PC-9 (cell line): ENCODE measurements at regions not wholly inside any gene's neighbourhood (a gene's known extent, or its start where the extent isn't known, plus 50 kb on each side); places are given as distances from the start of the nearest gene placed in this dataset.

Source experiments
- CTCF ChIP-seq: fragments of 200-600 bp; sonication (generic); conservative IDR thresholded peaks from 2 replicates; pipeline ENCODE4 v1.6.1; 2017; ENCODE audit warnings: mixed run types, antibody characterized with exemption, mild to moderate bottlenecking, moderate library complexity
- EZH2 ChIP-seq: fragments of 200-600 bp; sonication (generic); IDR thresholded peaks from 2 replicates; pipeline ENCODE4 v1.8.0; 2017; ENCODE audit warnings: antibody characterized with exemption, low read depth

DNA sequence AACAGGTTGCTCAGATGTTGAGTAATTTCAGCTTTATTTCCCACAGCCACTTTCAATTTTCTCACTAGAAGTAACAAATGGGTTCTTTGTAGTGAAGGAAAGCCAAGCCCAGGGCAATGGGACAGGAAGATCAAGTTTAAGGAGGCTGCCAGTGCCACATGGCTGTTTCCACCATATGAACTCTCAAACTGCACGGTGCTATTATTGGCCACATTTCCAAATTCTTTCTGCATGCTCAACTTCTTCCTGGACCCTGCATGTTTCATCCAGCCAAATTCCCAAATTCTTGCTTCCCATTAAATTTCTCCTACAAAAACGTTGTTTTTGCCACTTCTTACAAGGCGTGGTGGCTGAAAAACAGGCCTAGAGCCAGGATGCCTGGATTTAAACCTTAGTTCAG lies 193.3 kb upstream of the SPHKAP start:
- no peak for TF ChIP-seq CTCF
- TF ChIP-seq EZH2, result no peak
